ENCODE measurements at regions not wholly inside any gene's neighbourhood (a gene's known extent, or its start where the extent isn't known, plus 50 kb on each side); places are given as distances from the start of the nearest gene placed in this dataset.

DNA sequence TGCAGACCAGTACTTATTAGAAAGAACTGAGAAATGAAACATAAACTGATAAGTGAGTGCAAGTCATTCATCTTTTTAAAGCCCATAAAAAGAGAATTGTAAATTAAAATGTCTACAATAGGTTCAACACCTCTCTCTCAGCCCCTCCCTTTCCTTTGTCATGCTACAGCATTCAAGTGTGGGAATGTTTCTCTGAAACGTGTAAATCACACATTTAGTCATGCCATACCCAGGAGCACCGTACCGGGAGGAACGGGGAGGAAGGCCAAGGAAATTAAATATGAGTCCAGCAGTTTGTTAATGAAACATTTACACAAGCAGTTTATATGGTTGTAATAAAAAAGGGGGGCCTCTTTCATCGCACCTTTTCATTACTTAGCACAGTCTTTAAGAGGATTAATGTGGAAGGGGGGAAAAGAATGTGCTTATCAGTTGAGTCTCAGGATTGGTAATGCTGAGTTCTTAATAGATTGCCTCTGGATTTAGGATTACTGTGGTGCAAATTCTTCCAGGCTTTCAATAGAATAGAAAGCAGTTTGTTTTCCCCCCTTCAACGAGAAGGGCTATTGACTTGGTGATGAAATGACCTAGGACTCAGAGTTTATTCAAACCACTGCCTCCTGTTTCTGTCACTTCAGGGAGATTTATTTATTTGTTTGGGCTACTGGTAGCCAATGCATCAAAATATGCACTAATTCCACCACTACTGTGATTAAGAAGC, 176.0 kb upstream of the ZNF608 start:
- DNase-seq (ENCODE audit: low read depth, low spot score): peak; percentile 22

DNA sequence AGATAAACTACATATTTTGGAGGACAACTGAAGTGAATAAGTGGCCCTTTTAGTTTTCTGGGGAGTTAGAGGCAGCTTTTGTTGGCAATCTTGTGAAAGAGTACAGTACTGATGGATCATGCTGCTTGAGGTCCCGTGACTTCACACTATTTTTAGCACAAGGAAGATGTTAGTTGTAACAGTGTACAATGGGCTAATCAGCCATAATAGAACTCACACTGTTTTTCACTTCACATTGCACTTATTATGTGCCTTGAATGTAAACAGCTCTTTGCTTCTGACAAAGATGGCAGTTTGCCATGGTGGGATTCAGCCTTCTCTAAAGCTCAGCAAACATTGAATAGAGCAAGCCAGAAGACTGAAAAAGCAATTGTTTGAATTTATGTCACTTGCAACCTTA, 176.7 kb upstream of the ZNF608 start:
- DNase-seq (ENCODE audit: low read depth, low spot score): peak; percentile 58

DNA sequence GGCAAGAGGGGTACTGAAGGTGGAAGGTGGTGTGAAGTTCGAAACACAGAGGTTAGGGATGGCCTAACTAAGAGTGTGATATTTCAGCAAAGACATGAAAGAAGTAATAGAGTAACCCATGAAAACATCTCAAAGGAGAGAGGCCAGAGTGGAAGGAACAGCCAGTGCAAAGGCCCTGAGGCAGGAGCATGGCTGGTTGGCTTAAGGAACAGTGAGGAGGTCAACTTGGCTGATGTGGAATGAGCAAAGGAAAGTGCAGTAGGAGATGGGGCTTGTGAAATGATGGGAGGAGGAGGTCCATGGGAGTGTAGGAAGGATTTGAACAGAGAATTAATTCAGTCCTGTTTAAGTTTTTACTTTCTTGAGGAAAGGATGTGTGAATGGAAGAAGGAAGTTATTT, 178.3 kb upstream of the ZNF608 start:
- no peak for DNase-seq (ENCODE audit: low read depth, low spot score)

DNA sequence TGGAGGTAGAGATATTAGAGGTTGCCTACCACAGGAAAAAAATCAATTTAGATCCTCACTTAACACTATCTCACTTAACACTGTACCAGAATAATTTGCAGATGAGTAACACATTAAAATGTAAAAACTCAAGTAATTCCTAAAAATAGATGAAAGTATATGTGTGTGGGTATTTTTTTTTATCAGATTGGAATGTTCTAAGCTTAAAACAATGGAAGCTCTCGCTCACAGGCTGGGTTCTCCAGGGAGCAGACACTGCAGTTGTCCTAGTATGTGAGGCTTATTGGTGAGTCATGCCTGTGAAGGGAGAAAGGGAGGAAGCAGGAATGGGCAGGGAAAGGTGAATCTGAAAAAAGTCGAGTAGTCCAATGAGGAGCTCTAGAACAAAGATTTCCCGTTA, 181.3 kb upstream of the ZNF608 start:
- DNase-seq (ENCODE audit: low read depth, low spot score): peak; percentile 51

DNA sequence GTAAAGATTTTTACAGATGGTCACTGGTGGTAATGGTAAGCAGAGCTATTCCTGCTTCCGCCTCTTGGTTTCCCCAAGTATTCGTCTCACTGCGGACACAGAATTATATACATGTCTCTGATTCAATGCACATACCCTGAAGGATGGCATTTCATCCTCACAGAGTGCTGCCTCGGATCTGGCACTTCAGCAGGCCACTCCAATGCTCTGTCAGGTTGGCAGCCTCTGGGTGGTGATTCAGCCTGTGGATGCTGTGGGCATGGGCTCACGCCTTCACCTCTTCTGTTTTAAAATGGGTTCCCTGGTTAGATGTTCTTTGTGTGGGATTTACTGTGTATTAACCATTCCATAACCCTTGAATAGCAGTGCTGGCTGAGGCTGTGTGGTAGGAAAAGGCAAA, 182.6 kb upstream of the ZNF608 start:
- DNase-seq (ENCODE audit: low read depth, low spot score): no peak

DNA sequence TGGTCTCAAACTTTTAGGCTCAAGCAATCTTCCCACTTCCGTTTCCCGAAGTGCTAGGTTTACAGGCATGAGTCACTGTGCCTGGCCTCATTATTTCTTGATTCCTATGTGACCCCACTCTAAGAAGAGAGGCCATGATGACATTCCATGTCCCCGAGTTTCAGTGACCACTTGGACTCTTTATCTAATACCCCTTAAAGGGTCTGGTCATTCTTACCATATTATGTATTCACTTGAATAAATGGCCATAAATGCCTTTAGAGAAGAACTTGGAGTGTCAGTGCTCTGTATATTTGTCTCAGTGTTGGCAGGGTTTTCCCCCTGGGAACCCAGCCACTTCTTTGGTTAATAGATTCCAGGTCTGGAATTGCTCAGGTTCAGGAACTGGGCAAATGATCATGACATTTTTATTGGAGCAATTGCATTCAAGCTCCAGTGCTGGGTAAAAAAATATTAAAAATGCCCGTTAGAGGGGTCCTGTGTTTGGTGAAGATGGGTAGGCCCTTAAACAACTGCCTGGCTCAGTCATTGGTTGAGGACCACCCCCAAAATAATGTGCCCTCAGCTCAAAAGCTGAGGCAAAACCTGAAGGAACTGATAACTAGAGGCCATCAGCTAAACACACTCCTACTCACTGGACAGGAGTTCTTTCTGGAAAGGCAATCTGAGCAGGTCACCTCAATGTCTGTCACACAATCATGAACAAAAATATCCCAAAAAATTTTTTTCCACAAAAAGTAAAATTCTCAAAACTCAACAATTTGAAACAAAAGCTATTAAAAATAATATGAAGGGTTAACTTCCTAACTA, 186.6 kb upstream of the ZNF608 start:
- DNase-seq (ENCODE audit: low read depth, low spot score): peak; percentile 93

DNA sequence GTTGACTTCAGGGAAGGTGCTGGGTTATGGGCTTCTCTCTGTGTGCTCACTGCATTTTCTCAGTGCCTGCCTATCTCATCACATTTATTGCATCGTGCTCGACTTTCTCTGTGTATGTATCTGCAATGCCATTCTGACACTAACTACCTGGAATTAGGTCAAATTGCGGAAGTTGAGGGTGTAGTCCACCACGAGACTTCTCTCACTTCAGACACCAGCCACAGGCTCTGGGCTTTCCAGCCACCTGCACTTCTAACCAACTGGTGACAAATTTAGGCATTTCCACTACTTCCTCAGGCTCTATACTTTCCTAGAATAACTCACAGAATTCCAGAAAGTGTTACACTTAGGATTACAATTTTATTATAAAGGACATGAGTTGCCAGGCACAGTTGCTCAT, 188.6 kb upstream of the ZNF608 start:
- no peak for DNase-seq (ENCODE audit: low read depth, low spot score)

DNA sequence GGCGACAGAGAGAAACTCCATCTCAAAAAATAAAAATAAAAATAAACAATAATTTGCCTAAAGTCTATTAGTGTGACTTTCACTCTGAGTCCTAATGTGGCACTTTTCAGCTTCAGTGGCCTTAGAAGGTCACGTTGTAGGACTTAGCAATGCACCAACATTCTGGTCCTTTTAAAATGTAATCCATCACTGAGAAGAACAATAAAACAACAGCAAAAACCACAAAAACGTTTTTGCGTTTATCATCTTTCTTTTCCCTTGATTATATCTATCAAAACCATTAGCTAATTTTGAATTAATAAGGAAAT, 190.1 kb upstream of the ZNF608 start:
- no peak for DNase-seq (ENCODE audit: low read depth, low spot score)

DNA sequence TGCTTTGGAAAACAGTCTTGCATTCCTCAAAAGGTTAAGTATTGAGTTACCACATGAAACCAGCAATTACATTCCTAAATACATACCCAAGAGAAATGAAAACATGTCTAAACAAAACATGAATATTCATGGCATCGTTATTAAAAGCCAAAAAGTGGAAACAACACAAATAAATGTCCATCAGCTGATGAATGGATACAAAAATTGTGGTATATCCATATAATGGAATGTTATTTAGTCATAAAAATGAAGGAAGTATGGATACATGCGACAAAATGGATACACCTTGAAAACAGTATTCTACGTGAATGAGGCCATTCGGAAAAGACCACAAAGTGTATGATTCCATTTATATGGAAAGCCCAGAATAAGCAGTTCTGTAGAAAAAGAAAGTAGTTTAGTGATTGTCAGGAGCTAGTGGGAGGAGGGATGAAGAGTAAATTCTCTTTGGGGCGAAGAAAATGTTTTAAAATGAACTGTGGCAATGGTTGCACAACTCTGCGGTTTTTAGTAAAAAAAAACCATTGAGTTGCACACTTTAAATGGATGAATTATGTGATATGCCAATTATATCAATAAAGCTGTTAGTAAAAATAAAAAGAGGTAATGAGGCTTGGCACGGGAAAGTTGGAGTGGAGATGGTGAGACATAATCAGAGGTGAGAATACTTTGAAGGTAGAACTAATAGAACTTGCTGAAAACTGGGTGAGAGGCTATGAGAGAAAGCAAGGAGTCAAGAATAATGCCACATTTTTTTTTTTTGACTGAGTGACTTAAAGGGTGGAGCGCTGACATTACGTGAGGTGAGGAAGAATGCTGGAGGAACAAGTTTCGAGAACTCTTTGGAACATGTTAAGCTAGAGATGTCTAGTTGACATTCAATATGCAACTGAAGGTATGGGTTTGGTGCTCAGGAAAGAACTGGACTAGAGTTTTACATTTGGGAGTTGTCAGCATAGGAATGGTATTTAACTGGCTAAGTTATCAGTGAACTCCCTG, 194.9 kb upstream of the ZNF608 start:
- DNase-seq (ENCODE audit: low read depth, low spot score): no peak

DNA sequence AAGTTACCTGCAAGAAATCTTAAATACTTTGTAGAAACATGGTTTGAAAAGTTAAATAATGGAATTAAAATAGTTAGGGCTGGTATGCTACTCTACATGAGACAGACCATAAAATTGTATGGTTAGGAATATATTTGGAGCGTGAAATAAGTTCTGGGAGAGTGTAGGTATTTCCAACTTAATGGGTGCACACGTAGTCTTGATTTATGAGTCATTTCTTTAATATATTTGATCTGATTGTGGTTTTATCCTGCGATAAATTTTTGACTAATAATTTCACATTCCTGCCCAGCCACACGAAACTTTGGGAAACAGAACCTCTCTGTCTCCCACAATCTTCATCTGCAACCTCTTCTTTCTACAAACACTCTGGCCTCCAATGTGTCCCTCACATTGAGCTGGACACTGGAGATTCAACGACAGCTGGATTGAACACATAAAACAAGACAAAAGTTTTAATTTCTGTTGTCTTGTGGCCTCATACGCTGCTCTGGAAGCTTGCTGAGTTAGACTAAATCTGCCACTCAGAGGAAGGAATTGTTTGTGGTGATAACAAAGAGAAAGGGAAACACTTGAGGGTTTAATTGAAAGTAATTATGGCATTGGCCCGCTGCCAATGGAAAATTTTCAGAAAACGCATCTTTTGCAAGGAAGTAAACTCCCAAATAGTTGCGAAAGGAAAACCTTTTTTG, 201.8 kb upstream of the ZNF608 start:
- DNase-seq (ENCODE audit: low read depth, low spot score): peak; percentile 37

DNA sequence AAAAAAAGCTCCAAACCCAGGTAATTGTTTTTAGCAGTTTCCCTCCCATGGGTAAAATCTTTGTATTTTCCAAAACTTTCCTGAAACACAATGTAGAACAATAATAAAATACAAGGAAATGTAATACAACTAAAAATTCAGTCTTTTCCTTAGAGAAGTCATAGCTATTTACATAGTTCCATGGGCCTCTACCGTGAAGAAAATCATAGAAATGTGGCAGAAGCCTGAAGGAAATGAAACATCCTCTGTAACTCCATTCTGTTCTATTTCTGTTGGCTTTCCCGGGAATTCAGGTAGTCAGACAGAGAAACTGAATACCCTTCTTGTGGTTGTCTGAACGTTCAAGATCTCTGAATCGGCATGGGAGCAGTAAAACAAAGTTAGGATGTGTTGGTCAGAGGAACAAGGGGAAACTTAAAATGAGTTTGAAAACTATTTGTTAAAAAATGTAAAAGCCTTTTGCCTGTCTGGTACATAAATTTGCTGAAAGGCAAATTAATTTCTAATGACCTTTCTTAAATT, 202.4 kb upstream of the ZNF608 start:
- peak; percentile 16 for DNase-seq (ENCODE audit: low read depth, low spot score)

DNA sequence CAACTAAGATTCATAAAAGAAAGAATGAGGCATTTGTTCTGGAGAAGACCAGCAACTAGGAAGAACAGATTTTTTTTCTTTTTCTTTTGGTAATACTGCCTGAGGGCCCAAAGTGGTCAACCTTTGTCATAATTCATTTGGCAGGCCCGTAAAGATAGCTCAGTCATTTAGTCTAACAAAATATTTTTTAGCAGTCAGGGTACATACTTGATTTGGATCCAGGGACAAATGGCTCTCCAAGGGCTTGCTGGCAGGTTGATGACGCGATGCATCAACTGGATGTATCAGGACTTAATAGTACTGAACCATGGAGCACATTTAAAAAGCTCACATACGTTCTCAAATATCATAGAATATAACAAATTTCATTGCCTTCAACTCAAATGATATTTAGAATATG, 203.4 kb upstream of the ZNF608 start:
- DNase-seq (ENCODE audit: low read depth, low spot score): no peak

DNA sequence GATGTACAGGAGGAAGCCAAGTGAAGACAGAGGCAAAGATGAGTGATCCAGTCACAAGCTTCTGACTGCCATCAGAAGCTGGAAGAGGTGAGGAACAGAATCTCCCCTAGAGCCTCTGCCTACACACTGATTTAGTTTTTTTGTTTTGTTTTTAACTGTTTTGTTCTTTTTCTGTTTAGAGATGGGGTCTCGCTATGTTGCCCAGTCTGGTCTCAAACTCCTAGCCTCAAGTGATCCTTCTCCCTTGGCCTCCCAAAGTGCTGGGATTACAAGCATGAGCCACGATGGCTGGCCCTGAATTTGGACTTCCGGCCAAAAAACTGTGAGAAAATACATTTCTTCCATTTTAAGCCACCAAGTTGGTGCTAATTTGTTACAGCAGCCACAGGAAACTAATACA, 204.7 kb upstream of the ZNF608 start:
- DNase-seq (ENCODE audit: low read depth, low spot score): no peak

DNA sequence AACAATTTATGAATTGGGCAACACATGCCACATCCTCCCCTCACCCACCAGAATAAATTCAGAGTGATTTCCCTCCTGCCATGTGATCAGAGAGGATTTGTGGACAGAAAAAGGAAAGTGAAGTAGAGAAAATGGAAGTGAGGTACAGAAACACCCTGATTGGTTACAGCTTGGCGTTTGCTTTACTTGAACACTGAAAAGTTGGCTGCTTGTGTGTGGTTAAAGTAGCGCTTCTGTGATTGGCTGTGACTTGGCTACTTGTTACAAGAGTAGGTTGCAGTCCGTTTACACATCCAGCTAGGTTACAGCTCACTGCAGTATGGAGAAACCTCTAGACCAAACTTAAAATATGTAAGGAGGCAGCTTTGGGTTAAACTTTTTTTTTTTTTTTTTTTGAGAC, 205.2 kb upstream of the ZNF608 start:
- DNase-seq (ENCODE audit: low read depth, low spot score): no peak

DNA sequence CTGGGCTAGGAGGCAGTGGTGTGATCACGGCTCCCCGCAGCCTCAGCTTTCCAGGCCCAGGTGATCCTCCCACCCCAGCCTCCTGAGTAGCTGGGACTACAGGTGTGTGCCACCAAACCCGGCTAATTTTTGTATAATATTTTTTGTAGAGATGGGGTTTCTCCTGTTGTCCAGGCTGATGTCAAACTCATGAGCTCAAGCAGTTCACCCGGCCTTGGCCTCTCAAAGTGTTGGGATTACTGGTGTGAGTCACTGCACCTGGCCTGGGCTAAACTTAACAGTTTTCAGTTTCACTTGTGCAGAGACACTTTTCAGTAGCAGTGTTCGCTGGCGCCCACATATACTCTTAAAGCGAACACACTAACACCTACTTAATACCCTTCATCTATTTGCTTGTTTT, 205.6 kb upstream of the ZNF608 start:
- DNase-seq (ENCODE audit: low read depth, low spot score): no peak

DNA sequence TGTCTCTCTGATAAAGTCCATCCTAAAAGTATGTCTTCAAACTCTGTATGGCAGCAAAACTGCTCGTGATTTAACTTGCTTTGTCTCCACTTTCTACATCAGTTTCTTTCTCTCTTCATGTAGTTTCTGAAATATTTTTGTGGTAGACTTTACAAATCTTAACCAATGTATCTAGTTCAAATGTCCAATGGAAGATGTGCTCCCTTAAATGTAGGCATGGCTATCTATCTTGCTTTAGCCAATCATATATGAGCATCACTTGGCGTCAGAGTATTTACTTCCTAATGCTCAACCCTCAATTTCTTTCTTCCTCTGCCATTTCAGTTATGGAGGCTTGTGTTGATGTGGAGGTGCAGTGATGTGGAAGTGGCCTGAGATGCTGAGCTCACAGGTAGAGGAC, 206.1 kb upstream of the ZNF608 start:
- no peak for DNase-seq (ENCODE audit: low read depth, low spot score)

DNA sequence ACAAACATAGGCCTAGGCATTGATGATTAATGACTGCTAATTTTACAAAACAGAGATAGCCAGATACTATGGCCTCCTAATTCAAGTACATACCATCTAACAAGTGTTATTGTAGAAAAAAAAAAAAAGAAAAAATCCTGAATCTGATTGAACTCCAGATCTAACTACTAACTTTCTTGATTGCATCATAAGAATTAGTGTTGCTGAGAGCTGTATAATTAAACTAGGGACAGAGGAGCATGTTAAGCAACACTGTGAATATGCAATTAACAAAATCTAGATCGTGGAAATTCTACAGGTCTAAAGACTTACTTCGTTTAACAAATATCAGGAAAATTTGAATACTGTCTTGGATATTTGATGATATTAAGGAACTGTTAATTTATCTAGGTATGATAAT, 208.3 kb upstream of the ZNF608 start:
- DNase-seq (ENCODE audit: low read depth, low spot score): no peak

DNA sequence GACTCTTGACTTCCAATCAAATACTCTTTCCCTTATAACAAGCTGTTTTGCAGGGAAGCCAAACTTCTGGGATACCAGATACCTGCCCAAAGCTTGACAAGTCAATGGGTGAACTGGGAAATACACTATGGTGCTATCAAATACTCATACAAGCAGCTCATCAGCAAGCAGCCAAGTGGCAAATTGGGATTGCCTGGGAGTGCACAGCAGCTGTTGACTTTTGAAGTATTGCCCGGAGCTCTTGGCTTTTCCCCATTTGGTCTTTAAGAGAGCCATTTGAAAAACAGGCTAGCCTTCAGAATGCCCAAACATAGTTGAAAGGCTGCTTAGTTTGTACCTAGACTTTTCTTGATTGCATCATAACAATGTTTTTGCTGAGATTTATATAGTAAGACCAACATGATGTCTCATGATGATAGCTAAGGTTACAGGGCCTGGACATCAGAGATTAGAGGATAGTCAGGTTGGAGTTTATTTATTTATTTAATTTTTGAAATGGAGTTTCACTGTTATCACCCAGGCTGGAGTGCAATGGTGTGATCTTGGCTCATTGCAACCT, 210.1 kb upstream of the ZNF608 start:
- DNase-seq (ENCODE audit: low read depth, low spot score): no peak

DNA sequence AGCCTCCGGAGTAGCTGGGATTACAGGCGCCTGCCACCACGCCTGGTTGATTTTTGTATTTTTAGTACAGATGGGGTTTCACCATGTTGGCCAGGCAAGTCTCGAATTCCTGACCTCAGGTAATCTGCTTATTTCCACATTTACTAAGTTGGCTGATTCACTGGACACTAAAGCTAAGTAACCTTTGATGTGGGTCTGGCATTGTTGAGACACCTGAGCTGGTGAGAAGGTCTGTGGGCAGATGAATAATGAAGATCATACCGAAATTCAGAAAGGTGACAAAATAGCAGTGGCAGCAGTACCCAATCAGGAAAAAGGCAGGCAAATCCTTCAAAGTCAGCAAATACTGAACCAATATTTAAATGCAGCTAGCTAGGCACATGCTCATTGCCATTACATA, 210.6 kb upstream of the ZNF608 start:
- DNase-seq (ENCODE audit: low read depth, low spot score): no peak

DNA sequence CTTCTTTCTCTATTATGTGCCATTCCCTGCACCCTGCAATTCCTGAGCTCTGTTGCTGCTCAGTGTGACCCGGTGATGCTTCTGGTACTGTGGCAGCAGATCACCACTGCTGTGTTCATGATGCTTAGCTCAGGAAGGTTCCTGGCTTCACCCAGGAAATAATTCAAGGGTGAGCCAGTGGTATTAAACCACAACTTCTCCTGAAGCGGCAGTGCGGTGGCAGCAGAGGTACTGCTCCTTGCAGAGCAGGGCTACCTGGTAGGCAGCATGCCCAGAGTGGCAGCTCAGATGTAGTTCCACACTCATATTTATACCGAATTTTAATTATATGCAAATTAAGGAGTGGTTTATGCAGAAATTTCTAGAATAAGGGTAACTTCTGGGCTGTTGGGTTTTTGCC, 213.8 kb upstream of the ZNF608 start:
- no peak for DNase-seq (ENCODE audit: low read depth, low spot score)

DNA sequence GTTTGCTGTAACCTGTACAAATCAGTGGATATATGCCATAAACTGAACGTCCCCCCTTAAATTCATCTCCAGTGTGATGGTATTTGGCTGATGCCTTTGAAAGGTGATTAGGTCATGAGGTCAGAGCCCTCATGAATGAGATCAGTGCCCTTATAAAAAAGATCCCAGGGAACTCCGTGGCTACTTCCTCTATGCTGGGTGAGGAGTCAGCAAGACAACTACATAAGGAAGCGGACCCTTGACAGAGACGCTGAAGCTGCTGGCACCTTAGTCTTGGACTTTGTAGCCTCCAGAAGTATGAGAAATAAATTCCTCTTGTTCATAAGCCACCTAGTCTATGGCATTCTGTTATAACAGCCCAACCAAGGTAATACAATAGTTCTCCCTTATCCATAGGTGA, 215.1 kb upstream of the ZNF608 start:
- no peak for DNase-seq (ENCODE audit: low read depth, low spot score)
